ENCODE measurements at regions not wholly inside any gene's neighbourhood (a gene's known extent, or its start where the extent isn't known, plus 50 kb on each side); places are given as distances from the start of the nearest gene placed in this dataset.

DNA sequence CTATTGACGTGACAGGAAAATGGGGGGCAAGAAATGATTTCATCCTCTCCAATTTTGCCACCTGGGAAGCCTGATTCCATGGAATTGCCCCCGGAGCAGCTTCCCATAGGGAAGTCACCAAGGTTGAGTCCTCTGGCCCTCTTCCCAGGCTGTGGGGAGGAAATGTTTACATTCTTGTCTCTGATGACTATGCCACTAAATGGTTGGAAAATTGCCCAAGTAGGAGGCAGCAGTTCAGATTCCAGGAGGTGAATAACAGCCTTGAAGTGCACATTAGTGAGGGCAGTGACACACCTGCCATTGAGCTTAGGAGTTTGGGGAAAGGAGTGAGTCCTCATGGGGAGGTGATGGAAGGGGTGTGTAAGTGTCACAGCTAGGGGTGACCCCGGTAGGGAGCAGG is 449.2 kb upstream of the DCC start (continued):
- TF ChIP-seq, protein P1, sequence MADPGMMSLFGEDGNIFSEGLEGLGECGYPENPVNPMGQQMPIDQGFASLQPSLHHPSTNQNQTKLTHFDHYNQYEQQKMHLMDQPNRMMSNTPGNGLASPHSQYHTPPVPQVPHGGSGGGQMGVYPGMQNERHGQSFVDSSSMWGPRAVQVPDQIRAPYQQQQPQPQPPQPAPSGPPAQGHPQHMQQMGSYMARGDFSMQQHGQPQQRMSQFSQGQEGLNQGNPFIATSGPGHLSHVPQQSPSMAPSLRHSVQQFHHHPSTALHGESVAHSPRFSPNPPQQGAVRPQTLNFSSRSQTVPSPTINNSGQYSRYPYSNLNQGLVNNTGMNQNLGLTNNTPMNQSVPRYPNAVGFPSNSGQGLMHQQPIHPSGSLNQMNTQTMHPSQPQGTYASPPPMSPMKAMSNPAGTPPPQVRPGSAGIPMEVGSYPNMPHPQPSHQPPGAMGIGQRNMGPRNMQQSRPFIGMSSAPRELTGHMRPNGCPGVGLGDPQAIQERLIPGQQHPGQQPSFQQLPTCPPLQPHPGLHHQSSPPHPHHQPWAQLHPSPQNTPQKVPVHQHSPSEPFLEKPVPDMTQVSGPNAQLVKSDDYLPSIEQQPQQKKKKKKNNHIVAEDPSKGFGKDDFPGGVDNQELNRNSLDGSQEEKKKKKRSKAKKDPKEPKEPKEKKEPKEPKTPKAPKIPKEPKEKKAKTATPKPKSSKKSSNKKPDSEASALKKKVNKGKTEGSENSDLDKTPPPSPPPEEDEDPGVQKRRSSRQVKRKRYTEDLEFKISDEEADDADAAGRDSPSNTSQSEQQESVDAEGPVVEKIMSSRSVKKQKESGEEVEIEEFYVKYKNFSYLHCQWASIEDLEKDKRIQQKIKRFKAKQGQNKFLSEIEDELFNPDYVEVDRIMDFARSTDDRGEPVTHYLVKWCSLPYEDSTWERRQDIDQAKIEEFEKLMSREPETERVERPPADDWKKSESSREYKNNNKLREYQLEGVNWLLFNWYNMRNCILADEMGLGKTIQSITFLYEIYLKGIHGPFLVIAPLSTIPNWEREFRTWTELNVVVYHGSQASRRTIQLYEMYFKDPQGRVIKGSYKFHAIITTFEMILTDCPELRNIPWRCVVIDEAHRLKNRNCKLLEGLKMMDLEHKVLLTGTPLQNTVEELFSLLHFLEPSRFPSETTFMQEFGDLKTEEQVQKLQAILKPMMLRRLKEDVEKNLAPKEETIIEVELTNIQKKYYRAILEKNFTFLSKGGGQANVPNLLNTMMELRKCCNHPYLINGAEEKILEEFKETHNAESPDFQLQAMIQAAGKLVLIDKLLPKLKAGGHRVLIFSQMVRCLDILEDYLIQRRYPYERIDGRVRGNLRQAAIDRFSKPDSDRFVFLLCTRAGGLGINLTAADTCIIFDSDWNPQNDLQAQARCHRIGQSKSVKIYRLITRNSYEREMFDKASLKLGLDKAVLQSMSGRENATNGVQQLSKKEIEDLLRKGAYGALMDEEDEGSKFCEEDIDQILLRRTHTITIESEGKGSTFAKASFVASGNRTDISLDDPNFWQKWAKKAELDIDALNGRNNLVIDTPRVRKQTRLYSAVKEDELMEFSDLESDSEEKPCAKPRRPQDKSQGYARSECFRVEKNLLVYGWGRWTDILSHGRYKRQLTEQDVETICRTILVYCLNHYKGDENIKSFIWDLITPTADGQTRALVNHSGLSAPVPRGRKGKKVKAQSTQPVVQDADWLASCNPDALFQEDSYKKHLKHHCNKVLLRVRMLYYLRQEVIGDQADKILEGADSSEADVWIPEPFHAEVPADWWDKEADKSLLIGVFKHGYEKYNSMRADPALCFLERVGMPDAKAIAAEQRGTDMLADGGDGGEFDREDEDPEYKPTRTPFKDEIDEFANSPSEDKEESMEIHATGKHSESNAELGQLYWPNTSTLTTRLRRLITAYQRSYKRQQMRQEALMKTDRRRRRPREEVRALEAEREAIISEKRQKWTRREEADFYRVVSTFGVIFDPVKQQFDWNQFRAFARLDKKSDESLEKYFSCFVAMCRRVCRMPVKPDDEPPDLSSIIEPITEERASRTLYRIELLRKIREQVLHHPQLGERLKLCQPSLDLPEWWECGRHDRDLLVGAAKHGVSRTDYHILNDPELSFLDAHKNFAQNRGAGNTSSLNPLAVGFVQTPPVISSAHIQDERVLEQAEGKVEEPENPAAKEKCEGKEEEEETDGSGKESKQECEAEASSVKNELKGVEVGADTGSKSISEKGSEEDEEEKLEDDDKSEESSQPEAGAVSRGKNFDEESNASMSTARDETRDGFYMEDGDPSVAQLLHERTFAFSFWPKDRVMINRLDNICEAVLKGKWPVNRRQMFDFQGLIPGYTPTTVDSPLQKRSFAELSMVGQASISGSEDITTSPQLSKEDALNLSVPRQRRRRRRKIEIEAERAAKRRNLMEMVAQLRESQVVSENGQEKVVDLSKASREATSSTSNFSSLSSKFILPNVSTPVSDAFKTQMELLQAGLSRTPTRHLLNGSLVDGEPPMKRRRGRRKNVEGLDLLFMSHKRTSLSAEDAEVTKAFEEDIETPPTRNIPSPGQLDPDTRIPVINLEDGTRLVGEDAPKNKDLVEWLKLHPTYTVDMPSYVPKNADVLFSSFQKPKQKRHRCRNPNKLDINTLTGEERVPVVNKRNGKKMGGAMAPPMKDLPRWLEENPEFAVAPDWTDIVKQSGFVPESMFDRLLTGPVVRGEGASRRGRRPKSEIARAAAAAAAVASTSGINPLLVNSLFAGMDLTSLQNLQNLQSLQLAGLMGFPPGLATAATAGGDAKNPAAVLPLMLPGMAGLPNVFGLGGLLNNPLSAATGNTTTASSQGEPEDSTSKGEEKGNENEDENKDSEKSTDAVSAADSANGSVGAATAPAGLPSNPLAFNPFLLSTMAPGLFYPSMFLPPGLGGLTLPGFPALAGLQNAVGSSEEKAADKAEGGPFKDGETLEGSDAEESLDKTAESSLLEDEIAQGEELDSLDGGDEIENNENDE (IDR thresholded peaks at IDR 0.05; ENCODE audit: insufficient replicate concordance, low read length): no peak
